LNCAP (cell line): ENCODE measurements at regions not wholly inside any gene's neighbourhood (a gene's known extent, or its start where the extent isn't known, plus 50 kb on each side); places are given as distances from the start of the nearest gene placed in this dataset.

Experiments
- TF ChIP-seq, protein P1 (sequence below): fragments of 450-650 bp; IDR thresholded peaks from 2 replicates; pipeline ENCODE4 v1.5.1; 2017; ENCODE audit warnings: mild to moderate bottlenecking

GRCh38 chr3:56983427-56983826 lies 77.0 kb upstream of the SPATA12 start:
- TF ChIP-seq, protein P1, sequence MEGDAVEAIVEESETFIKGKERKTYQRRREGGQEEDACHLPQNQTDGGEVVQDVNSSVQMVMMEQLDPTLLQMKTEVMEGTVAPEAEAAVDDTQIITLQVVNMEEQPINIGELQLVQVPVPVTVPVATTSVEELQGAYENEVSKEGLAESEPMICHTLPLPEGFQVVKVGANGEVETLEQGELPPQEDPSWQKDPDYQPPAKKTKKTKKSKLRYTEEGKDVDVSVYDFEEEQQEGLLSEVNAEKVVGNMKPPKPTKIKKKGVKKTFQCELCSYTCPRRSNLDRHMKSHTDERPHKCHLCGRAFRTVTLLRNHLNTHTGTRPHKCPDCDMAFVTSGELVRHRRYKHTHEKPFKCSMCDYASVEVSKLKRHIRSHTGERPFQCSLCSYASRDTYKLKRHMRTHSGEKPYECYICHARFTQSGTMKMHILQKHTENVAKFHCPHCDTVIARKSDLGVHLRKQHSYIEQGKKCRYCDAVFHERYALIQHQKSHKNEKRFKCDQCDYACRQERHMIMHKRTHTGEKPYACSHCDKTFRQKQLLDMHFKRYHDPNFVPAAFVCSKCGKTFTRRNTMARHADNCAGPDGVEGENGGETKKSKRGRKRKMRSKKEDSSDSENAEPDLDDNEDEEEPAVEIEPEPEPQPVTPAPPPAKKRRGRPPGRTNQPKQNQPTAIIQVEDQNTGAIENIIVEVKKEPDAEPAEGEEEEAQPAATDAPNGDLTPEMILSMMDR, result no peak

DNA sequence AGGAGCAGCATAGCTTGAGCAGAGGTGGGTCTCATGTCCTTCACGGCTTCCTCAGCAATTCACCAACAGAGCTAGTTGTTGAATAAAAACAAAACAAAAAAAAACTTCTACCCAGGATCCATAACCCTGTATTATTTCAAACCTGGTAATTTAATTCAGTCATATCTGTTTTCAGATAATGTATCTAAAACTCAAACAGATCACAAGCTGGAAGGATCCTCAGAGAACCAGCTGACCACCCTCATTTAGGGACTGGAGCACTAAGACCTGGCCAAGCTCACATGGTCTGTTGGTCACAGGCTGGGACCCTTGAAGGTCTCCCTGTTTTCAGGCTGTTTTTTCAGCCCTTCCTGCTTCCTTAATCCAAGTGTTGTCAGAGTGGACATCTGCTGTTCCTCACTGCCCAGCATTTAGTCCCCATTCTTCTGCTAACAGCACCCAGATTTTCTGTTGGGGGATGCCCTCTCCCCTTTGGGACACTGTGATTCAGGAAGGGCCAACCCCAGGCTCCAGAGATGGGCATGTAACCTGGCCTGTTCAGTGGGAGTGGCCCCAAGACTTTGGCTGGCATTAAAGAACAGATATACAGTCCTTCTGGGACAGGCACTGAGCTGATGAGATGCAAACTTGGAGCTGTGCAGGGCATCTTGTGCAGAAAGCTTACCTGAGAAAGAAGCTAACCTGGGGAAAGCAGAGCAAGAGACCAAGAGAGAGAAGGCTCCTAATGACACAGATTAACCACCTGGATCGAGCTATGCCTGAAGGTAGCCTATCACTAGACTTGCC lies 78.8 kb upstream of the SPATA12 start:
- TF ChIP-seq, protein P1, result no peak

- TF ChIP-seq, protein P1, result no peak
Measured at GRCh38 chr3:56980798-56981390, 79.6 kb upstream of the SPATA12 start.

DNA sequence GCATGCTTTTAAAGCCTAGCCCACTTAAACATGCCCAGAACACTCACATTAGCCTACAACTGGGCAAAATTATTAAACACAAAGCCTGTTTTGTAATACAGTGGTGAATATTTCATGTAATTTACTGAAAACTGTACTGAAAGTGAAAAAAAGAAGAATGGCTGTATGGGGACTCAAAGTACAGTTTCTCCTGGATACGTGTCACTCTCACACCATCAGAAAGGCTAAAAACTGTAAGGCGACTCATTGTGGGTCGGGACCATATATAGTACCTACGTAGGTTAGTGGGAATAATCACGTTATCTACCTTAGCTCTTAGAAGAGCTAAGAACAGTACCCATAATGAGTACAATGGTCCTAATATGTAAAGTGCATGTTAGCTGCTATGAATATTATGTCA lies 80.2 kb upstream of the SPATA12 start:
- TF ChIP-seq, protein P1, result no peak

DNA sequence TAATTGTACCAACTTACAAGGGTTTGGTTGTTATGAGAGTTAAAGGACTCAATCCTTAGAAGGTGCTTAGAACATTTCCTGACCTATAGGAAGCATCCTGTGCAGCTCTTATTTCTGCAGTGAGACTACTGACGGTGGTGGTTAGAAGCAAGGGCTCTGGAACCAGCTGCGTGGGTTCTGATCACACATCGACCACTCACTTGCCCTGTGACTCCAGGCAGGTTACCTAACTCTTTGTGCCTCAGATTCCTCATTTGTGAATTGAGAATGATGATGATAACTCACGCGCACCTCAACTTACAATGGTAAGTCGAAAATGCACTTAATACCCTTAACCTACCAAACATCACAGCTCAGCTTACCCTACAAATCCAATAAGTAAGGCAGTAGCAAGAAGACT lies 80.7 kb upstream of the SPATA12 start:
- TF ChIP-seq, protein P1, result no peak

- TF ChIP-seq, protein P1, result no peak
Measured at GRCh38 chr3:56977561-56977889, 82.9 kb upstream of the SPATA12 start.

GRCh38 chr3:56976651-56977560 lies 83.6 kb upstream of the SPATA12 start:
- TF ChIP-seq, protein P1, result no peak
